Upper lobe of right lung (tissue), 1 donor: ENCODE measurements at regions not wholly inside any gene's neighbourhood (a gene's known extent, or its start where the extent isn't known, plus 50 kb on each side); places are given as distances from the start of the nearest gene placed in this dataset.

Source experiments
- ATAC-seq: fragments of 200-7000 bp; cut with Tn5 transposase; one replicate; pipeline ENCODE4 v1.9.1; 2020; ENCODE audit warnings: mild to moderate bottlenecking, moderate library complexity
- DNase-seq: peaks from one replicate; pipeline ENCODE4 v3.0.0-alpha.2; 2020
- H3K27ac ChIP-seq: fragments of 200-600 bp; one replicate; pipeline ENCODE4 v1.8.0; 2022
- H3K27me3 ChIP-seq: fragments of 200-600 bp; one replicate; pipeline ENCODE4 v1.8.0; 2022; ENCODE audit warnings: mild to moderate bottlenecking
- H3K36me3 ChIP-seq: fragments of 200-600 bp; one replicate; pipeline ENCODE4 v1.8.0; 2022
- H3K4me1 ChIP-seq: fragments of 200-600 bp; one replicate; pipeline ENCODE4 v1.8.0; 2022
- H3K4me3 ChIP-seq: fragments of 200-600 bp; one replicate; pipeline ENCODE4 v1.8.0; 2022; ENCODE audit warnings: mild to moderate bottlenecking
- H3K9me3 ChIP-seq: fragments of 200-600 bp; one replicate; pipeline ENCODE4 v1.8.0; 2022
- CTCF ChIP-seq: fragments of 200-600 bp; IDR thresholded peaks from one replicate; pipeline ENCODE4 v1.8.0; 2022; ENCODE audit warnings: antibody characterized with exemption
- intact Hi-C: fragments of 100-400 bp; cut with DNase I; formaldehyde crosslinking; loops from one replicate; pipeline ENCODE4 v1.11.0; 2022
- donor health status: DM: no; HTN: yes; CAD: no; lungs with severe emphysema.

- TF ChIP-seq CTCF: no peak
- Histone ChIP-seq H3K4me1 (no peaks in the 10 kb centered on the region), H3K9me3 (no peaks in the 10 kb centered on the region), H3K27ac (no peak overlapping the region), H3K27me3 (peaks cover 14% of the 10 kb centered on the region), H3K4me3 (no peak overlapping the region), H3K36me3 (no peaks in the 10 kb centered on the region)
- DNase-seq: no peak
- intact Hi-C loops: no loop called here
- ATAC-seq: no peak
Measured at GRCh38 chr20:47883186-47883585, 97.9 kb upstream of the SULF2 start.

DNA sequence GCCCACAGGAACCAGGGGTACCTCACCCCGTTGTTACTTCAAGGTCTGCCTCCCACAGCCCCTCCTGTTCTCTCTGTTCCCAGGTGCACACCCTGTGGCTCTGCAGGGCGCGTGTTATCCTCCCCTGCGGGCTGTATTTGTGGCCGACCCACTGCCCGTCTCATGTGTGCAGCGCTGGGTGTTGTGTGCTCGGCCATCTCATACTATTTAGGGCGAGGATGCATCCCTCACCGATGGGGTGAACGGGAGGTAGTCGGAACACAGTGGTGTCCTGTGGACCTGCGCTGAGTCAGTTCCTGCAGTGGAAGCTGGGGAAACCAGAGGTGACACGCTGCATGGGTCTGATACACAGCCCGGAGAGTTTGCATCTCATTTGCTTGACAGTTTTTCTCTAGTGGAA lies 94.5 kb upstream of the SULF2 start:
- Histone ChIP-seq H3K27me3 (peaks cover 4% of the 10 kb centered on the region), H3K36me3 (no peaks in the 10 kb centered on the region), H3K4me3 (no peak overlapping the region), H3K4me1 (no peaks in the 10 kb centered on the region), H3K27ac (no peak overlapping the region), H3K9me3 (no peaks in the 10 kb centered on the region)
- TF ChIP-seq CTCF: no peak
- no peak for ATAC-seq
- DNase-seq: no peak
- intact Hi-C loops: no loop called here

DNA sequence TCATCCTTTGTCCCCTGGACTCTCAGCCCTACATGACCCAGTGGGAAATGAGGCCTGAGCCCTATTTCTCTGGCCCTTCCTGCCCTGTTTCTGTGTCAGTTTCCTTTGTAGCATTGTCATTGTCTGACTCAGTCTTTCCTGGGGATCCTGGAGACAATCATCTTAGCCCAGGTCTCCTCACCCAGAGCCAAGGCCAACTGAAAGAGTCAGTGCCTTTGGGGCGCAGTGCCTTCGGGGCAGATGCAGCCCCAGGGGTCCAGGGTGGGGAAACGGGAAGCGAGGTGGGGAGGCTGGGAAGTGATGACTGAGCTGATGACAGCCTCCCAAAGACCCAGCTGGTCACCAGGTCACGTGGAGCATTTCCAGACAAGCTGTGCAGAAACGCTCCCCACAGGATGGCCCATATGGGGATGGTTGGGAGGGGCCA lies 93.3 kb upstream of the SULF2 start:
- DNase-seq (no peak), ATAC-seq (no peak)
- no peaks in the 10 kb centered on the region for H3K9me3 ChIP-seq
- no peak overlapping the region for H3K4me3 ChIP-seq
- no peak for TF ChIP-seq CTCF
- no peak overlapping the region for H3K27ac ChIP-seq
- intact Hi-C loops: no loop called here
- no peaks in the 10 kb centered on the region for H3K36me3 ChIP-seq
- peaks cover 4% of the 10 kb centered on the region for H3K27me3 ChIP-seq
- no peaks in the 10 kb centered on the region for H3K4me1 ChIP-seq

DNA sequence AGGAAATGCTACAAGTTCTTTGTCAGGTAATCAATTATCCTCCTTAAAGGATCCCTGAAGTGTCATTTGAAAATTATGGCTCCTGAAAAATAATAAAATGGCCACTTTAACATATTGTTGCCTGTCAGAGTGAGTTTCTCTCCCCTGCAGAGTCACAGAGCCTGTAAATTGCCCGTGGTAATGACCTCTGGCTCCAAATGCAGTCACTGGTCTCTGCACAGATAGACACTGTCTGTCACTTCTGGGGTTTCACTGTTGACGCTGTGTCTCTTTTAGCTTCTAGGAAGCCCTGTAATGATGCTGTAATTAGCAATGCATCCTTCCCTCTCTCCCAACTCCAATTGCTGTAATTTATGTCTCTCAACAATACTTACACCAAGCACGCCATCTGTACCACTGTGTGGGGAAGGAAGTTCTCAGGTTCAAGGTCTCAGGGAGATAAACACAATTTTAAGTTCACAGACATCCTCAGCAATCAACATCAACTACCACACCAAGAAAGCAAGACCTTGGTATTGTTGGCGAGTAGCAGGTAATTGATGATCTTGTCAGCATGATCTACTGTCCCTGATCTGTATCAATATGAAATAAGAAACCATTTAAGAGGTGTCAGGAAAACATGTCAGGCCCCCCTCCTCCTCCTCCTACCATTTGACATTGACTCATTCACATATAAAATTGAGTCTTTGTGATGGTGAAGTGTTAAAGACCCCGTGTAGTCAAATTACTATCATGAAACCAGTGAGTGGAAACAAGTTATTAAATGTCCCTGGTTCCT lies 91.2 kb upstream of the SULF2 start:
- Histone ChIP-seq H3K27ac (no peak overlapping the region), H3K4me1 (no peaks in the 10 kb centered on the region), H3K9me3 (no peaks in the 10 kb centered on the region), H3K27me3 (peaks cover 4% of the 10 kb centered on the region), H3K4me3 (no peak overlapping the region), H3K36me3 (no peaks in the 10 kb centered on the region)
- TF ChIP-seq CTCF: no peak
- DNase-seq: no peak
- no peak for ATAC-seq
- intact Hi-C loops: no loop called here

- Histone ChIP-seq H3K9me3 (no peaks in the 10 kb centered on the region), H3K27me3 (peaks cover 5% of the 10 kb centered on the region), H3K27ac (no peak overlapping the region), H3K4me1 (no peaks in the 10 kb centered on the region), H3K36me3 (no peaks in the 10 kb centered on the region), H3K4me3 (no peak overlapping the region)
- ATAC-seq: no peak
- intact Hi-C loops: no loop called here
- TF ChIP-seq CTCF: no peak
- DNase-seq: no peak
Measured at GRCh38 chr20:47875297-47876025, 90.2 kb upstream of the SULF2 start.
